K562 (cell line): ENCODE measurements at regions not wholly inside any gene's neighbourhood (a gene's known extent, or its start where the extent isn't known, plus 50 kb on each side); places are given as distances from the start of the nearest gene placed in this dataset.

Experiments
- HCFC1 ChIP-seq: IDR thresholded peaks from 2 replicates; pipeline ENCODE4 v1.6.1; 2012; ENCODE audit warnings: low read depth, low read length, improper control_type of control experiment
- LCOR ChIP-seq: sonication (generic); formaldehyde crosslinking; IDR thresholded peaks from 2 replicates; pipeline ENCODE4 v1.8.0; 2022; ENCODE audit warnings: mild to moderate bottlenecking, missing genetic modification reagents
- ZBED1 ChIP-seq: IDR thresholded peaks from 2 replicates; pipeline ENCODE4 v1.6.1; 2014
- ZNF512 ChIP-seq: IDR thresholded peaks from 2 replicates; pipeline ENCODE4 v1.6.1; 2016; ENCODE audit warnings: missing genetic modification characterization, missing compliant biosample characterization
- ZNF77 ChIP-seq: fragments of 250-450 bp; sonication (Bioruptor Pico); IDR thresholded peaks from 2 replicates; pipeline ENCODE4 v1.5.0; 2020
- TF ChIP-seq, protein P1 (sequence below): fragments of 250-450 bp; sonication (Bioruptor Pico); IDR thresholded peaks from 2 replicates; pipeline ENCODE4 v1.4.0; 2020; ENCODE audit warnings: mild to moderate bottlenecking
- TF ChIP-seq, protein P2 (sequence below): fragments of 200-600 bp; sonication (generic); IDR thresholded peaks from one replicate; pipeline ENCODE4 v1.6.1; 2012; ENCODE audit warnings: mild to moderate bottlenecking, low read depth, low read length, inconsistent platforms
- TF ChIP-seq, protein P3 (sequence below), 2 experiments: IDR thresholded peaks in 1 of 2; conservative IDR thresholded peaks in 1 of 2; 2 replicates each; pipeline ENCODE4 v1.6.1; 2016; ENCODE audit warnings: low read depth in 2 of 2, mild to moderate bottlenecking in 1 of 2, missing compliant biosample characterization in 1 of 2, missing genetic modification characterization in 1 of 2, moderate library complexity in 1 of 2
- TF ChIP-seq, protein P4 (sequence below): fragments of 450-650 bp; conservative IDR thresholded peaks from 2 replicates; pipeline ENCODE4 v1.6.1; 2016; ENCODE audit warnings: missing genetic modification characterization, low read depth, mild to moderate bottlenecking, missing compliant biosample characterization, moderate library complexity

GRCh38 chr11:23931443-23931842, 565.4 kb upstream of the LUZP2 start (continued):
- TF ChIP-seq ZNF512 (tag) (no peak), ZNF77 (CRISPR knock-in tag) (no peak), LCOR (CRISPR knock-in tag) (no peak), ZBED1 (no peak), HCFC1 (no peak)
- TF ChIP-seq, protein P1, sequence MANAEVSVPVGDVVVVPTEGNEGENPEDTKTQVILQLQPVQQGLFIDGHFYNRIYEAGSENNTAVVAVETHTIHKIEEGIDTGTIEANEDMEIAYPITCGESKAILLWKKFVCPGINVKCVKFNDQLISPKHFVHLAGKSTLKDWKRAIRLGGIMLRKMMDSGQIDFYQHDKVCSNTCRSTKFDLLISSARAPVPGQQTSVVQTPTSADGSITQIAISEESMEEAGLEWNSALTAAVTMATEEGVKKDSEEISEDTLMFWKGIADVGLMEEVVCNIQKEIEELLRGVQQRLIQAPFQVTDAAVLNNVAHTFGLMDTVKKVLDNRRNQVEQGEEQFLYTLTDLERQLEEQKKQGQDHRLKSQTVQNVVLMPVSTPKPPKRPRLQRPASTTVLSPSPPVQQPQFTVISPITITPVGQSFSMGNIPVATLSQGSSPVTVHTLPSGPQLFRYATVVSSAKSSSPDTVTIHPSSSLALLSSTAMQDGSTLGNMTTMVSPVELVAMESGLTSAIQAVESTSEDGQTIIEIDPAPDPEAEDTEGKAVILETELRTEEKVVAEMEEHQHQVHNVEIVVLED (CRISPR knock-in tag): no peak
- TF ChIP-seq, protein P2, sequence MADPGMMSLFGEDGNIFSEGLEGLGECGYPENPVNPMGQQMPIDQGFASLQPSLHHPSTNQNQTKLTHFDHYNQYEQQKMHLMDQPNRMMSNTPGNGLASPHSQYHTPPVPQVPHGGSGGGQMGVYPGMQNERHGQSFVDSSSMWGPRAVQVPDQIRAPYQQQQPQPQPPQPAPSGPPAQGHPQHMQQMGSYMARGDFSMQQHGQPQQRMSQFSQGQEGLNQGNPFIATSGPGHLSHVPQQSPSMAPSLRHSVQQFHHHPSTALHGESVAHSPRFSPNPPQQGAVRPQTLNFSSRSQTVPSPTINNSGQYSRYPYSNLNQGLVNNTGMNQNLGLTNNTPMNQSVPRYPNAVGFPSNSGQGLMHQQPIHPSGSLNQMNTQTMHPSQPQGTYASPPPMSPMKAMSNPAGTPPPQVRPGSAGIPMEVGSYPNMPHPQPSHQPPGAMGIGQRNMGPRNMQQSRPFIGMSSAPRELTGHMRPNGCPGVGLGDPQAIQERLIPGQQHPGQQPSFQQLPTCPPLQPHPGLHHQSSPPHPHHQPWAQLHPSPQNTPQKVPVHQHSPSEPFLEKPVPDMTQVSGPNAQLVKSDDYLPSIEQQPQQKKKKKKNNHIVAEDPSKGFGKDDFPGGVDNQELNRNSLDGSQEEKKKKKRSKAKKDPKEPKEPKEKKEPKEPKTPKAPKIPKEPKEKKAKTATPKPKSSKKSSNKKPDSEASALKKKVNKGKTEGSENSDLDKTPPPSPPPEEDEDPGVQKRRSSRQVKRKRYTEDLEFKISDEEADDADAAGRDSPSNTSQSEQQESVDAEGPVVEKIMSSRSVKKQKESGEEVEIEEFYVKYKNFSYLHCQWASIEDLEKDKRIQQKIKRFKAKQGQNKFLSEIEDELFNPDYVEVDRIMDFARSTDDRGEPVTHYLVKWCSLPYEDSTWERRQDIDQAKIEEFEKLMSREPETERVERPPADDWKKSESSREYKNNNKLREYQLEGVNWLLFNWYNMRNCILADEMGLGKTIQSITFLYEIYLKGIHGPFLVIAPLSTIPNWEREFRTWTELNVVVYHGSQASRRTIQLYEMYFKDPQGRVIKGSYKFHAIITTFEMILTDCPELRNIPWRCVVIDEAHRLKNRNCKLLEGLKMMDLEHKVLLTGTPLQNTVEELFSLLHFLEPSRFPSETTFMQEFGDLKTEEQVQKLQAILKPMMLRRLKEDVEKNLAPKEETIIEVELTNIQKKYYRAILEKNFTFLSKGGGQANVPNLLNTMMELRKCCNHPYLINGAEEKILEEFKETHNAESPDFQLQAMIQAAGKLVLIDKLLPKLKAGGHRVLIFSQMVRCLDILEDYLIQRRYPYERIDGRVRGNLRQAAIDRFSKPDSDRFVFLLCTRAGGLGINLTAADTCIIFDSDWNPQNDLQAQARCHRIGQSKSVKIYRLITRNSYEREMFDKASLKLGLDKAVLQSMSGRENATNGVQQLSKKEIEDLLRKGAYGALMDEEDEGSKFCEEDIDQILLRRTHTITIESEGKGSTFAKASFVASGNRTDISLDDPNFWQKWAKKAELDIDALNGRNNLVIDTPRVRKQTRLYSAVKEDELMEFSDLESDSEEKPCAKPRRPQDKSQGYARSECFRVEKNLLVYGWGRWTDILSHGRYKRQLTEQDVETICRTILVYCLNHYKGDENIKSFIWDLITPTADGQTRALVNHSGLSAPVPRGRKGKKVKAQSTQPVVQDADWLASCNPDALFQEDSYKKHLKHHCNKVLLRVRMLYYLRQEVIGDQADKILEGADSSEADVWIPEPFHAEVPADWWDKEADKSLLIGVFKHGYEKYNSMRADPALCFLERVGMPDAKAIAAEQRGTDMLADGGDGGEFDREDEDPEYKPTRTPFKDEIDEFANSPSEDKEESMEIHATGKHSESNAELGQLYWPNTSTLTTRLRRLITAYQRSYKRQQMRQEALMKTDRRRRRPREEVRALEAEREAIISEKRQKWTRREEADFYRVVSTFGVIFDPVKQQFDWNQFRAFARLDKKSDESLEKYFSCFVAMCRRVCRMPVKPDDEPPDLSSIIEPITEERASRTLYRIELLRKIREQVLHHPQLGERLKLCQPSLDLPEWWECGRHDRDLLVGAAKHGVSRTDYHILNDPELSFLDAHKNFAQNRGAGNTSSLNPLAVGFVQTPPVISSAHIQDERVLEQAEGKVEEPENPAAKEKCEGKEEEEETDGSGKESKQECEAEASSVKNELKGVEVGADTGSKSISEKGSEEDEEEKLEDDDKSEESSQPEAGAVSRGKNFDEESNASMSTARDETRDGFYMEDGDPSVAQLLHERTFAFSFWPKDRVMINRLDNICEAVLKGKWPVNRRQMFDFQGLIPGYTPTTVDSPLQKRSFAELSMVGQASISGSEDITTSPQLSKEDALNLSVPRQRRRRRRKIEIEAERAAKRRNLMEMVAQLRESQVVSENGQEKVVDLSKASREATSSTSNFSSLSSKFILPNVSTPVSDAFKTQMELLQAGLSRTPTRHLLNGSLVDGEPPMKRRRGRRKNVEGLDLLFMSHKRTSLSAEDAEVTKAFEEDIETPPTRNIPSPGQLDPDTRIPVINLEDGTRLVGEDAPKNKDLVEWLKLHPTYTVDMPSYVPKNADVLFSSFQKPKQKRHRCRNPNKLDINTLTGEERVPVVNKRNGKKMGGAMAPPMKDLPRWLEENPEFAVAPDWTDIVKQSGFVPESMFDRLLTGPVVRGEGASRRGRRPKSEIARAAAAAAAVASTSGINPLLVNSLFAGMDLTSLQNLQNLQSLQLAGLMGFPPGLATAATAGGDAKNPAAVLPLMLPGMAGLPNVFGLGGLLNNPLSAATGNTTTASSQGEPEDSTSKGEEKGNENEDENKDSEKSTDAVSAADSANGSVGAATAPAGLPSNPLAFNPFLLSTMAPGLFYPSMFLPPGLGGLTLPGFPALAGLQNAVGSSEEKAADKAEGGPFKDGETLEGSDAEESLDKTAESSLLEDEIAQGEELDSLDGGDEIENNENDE: no peak
- TF ChIP-seq, protein P3, sequence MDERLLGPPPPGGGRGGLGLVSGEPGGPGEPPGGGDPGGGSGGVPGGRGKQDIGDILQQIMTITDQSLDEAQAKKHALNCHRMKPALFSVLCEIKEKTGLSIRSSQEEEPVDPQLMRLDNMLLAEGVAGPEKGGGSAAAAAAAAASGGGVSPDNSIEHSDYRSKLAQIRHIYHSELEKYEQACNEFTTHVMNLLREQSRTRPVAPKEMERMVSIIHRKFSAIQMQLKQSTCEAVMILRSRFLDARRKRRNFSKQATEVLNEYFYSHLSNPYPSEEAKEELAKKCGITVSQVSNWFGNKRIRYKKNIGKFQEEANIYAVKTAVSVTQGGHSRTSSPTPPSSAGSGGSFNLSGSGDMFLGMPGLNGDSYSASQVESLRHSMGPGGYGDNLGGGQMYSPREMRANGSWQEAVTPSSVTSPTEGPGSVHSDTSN (CRISPR knock-in tag; IDR thresholded peaks at IDR 0.05; ENCODE audit: low read depth): no peak
- TF ChIP-seq, protein P3 (tag; conservative IDR thresholded peaks at IDR 0.05; ENCODE audit: low read depth): no peak
- TF ChIP-seq, protein P4, sequence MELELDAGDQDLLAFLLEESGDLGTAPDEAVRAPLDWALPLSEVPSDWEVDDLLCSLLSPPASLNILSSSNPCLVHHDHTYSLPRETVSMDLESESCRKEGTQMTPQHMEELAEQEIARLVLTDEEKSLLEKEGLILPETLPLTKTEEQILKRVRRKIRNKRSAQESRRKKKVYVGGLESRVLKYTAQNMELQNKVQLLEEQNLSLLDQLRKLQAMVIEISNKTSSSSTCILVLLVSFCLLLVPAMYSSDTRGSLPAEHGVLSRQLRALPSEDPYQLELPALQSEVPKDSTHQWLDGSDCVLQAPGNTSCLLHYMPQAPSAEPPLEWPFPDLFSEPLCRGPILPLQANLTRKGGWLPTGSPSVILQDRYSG (tag): no peak
